Activated CD4-positive, alpha-beta T cell treated with anti-CD3 and anti-CD28 coated beads, Interleukin-10, Interleukin-2, amounts not matched to agents 100 ng/mL and 50 ng/mL, durations not matched to agents 16 hours and 8 hours (primary cell): ENCODE measurements at regions not wholly inside any gene's neighbourhood (a gene's known extent, or its start where the extent isn't known, plus 50 kb on each side); places are given as distances from the start of the nearest gene placed in this dataset.
"Not testable (repeated sequence)": the region's sequence is repeated elsewhere in the genome, so short reads cannot be mapped to it uniquely, and the experiment has no call there.

ENCODE experiments used
- DNase-seq: peaks from one replicate; pipeline ENCODE4 v3.0.0-alpha.2; 2020

DNA sequence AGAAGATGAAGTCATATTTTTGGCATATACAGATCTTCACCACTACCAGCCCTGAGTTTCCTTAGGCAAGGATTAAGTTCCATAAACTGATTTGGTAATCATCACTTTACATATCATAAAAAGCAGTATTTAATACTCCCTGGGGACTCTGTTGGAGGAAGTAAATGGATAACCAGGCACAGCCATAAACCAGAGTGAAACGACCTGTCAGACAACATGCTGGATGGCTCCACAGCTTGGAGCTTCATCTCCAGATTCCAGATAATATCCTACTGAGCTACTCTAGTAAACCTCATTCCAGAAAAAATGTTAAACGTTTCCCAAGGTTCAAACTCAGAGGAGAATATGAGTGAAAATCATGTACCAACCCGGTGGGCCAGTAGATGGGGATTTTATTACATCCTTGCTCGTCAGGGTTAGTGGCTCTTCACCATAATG, 109.2 kb downstream of the BASP1 start:
- DNase-seq = no peak

DNA sequence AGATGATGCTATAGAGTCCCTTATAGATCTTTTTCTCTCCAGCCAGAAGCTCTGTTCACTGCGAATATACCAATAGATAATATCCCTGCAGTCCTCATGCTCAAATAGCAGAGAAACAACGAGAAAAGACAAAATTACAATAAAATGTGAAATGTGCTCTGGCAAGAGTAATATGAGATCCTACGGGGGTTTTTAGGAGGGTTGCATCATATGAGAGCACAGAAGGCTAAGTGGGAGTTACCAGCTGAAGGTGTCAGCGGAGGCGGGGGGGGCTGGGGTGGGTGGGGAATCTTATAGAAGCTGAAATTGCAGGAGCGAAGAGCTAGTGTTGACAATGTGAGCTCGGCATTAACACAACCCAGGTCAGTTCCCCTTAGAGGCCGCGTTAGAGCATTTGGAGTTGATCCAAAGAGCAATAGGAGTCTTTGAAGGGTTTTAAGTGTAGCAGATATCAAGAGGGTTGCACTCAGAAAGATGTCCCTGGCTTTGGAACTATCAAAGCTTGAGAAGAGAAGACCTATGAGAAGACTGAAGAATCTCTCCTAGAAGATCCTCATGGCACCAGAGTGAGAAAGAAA, 109.7 kb downstream of the BASP1 start:
- DNase-seq = no peak

DNA sequence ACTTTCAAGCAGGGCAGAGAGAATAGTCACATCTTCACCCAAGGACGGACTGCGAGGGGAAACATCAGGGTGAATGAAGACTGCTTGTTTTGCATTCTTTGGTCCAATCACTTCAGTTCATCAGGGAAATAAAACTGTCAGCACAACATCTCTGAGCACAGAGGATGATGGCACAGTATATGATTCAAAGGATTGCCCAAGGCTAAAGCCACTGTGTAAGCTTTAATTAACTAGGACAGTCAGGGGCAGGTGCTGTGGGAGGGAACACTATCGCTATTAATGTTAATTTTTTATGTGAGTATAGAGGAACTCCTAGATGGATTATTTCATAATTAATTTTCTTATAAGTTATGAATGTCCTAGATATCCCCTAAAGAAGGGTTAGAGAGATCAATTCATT, 112.1 kb downstream of the BASP1 start:
- DNase-seq = no peak

DNA sequence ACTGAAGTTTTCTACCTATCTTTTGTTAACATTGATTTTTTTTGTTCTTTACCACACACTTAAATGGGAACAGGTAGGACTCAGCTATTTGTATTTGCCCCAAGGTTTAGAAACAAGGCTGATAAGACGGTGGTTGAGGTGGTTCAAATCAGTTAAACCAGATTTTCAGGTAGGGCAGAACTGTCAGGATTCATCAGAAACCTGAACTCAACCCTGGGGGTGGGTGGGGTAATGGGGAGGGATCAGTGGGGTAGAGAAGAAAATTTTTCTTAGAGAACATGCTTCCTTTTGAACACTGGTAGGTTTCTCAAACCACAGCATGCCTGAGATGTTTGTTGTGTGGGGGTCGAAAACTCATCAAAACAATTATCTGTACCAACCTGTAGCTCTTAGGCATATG, 113.0 kb downstream of the BASP1 start:
- DNase-seq = no peak

DNA sequence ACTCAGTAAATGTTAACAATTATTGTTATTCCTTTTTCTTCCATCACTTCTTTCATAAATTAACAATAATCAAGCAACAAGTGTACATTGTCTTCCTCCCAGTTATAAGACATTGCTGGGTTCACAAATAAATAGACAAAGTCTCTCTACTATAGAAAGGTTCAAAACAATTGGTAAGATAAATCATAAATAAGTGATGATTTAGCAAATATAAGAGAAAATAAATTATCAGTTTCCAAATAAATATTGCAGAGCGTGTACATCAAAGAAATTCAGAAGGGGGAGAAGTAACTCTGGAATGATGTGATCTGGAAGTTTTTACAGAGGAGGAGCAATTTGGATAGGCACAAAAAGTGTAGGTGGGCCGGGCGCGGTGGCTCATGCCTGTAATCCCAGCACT, 114.2 kb downstream of the BASP1 start:
- no peak for DNase-seq

DNA sequence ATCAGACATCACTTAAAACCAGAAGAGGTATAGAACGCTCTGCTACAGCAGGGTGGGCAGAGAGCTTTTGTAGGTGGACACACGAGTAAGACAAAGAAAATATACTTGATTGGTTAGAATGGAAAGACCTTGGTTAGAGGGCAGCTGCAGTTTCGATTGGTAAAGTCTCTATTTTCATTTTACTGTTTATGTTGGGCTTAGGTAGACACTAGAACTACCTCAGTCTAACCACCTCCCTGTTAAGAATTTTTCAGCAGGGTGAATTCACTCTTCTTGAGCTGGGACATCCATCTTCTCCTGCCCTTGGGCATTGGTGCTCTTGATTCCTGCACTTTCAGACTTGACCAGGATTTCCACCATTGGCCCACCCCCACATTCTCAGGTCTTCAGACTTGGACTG, 116.3 kb downstream of the BASP1 start:
- no peak for DNase-seq

DNA sequence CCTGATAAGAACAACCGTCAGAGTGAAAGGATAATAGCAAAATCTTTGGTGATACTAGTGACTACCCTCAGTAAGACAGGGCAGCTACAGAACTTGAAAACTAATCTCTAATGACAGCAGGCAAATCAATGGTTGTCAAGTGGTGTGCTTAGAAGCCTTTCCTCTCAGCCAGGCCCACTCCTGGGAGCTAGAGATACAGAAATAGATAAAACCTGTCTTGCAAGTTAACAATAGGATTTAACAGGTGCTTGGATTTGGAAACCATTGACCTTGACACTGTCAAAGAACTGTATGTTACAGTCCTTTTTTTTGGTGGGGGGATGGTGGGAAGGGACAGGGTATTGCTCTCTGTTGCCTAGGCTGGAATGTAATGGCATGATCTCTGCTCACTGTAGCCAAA, 118.6 kb downstream of the BASP1 start:
- no peak for DNase-seq

DNA sequence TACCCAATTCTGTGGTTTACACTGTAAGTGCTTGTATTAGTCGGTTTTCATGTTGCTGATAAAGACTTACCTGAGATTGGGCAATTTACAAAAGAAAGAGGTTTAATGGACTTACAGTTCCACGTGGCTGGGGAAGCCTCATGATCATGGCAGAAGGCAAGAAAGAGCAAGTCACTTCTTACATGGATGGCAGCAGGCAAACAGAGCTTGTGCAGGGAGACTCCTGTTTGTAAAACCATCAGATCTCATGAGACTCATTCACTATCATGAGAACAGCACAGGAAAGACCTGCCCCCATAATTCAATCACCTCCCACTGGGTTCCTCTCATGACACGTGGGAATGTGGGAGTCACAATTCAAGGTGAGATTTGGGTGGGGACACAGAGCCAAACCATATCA, 119.3 kb downstream of the BASP1 start:
- DNase-seq = not testable (repeated sequence)

DNA sequence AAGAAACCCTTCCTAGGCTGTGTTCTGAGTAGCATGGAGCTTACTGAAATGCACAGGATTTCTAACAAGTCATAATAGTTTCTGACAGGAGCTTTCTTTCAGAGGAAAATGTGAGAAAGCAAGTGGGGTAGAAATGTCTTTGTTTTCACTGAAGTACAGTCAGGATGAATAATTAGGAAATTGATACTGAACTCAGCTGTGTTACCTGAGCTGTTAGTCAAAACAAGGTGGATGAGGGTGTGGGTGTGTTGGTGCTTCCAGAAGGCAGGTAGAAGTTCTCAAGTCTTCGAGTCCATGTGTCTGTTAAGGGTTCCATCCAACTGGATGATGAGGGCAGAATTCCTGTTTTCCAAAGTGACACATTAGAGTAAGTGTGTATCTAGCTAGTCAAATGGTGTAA, 122.4 kb downstream of the BASP1 start:
- DNase-seq = no peak

DNA sequence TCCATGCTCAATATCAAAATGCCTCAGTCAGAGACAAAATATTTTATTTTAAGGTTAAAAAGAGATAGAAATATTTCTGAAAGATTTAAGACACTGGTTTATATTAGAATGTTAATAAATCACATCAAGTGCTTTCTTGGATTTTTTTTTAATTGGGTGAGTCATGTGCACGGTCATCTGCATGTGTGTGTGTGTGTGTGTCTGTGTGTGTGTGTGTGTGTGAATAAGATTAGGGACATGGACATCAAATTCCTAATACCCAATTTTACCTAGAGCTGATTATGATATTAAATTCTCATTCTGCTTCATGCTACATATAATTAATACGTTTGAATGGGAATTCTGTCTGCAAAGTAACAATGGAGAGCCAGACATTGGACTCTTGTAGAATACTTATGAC, 122.9 kb downstream of the BASP1 start:
- no peak for DNase-seq

DNA sequence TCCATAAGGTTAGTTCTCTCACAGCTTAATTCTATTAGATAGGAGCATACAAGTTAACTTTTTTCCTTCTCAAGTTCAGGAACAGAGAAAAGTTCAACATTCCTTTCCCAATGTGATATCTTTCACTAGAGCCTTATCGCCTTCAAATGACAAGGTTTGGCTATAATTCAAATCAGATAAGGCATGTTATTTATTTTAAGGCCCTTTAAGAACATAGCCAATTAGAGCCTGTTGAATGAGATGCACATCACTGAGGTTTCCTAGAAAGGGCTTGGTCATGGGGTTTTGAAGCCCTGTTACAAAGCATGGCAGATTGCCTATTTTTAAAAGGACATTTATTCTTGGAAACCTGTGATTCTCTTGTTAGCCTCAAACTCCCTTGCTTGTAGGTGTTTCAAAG, 123.4 kb downstream of the BASP1 start:
- DNase-seq = no peak

DNA sequence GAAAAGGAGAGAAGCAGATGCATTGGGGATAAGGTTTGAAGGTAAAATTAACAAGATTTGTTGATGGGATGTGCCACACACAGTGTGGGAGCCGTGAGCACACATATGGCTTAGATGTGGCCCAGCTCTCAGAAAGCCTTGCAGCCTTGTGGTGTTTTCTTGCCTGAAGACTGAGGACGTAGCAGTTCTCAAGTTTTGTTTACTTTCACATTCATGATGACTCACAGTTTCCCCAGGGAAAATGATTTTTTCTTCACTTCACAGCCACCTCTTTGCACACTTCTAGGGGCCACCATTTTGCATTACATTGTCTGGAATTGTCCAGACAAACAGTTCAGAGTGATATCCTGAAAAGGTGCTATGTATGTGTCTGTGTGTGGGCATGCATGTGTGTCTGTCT, 126.2 kb downstream of the BASP1 start:
- peak; percentile 0 for DNase-seq

DNA sequence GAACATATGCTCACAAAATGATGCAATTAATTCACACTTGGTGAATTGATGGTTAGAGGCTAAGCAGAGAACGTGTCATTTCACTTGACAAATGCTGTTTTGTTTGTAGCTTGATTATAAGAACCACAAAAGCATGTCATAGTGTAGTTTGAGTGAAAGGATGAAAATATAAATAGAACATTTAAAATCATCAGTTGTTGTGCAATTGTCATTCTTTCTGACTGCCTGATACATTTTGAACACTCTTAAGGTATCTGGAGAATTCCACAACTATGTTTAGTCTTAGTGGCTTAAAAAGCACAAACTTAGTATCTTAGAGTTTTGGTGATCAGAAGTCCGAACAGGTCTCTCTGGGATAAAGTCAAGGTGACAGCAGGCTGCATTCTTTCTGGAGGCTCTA, 129.4 kb downstream of the BASP1 start:
- no peak for DNase-seq

DNA sequence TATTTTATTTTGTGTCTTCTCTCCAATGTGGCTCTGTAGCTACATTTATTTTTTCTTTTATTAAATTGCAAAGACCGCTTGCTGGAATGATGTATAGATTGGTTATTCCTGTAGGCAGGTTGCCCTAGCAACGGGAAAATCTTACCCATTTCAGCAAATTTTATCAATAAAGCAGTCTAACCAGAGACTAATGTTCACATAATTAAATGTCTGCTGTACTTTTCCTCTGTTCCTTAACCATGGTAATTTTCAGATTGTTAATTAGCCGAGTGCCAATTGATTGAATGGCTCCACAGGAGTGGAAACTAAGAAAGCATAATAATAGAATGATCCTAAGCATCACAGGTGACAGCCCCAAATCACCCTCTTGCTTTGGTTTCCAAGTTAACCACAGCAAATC, 134.8 kb downstream of the BASP1 start:
- no peak for DNase-seq

DNA sequence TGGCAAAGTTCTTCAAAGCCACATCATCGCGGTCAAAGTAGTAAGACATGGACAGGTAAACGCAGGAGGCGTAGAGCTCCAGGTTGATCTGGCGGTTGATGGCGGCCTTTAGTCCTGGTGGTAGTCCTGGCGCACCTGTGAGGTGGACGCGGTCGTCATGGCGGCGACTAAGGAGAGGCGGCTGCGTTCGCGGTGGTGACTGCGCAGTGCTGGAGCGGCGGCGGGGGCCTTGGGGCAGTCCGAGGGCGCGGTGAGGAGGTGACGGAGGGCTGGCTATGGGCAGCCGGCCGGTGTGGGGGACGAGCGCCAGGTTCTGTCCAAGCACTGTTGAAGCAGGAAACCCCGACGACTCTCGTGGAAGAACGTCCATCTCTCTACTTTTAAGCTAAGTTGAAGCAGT, 136.8 kb downstream of the BASP1 start:
- DNase-seq = no peak

DNA sequence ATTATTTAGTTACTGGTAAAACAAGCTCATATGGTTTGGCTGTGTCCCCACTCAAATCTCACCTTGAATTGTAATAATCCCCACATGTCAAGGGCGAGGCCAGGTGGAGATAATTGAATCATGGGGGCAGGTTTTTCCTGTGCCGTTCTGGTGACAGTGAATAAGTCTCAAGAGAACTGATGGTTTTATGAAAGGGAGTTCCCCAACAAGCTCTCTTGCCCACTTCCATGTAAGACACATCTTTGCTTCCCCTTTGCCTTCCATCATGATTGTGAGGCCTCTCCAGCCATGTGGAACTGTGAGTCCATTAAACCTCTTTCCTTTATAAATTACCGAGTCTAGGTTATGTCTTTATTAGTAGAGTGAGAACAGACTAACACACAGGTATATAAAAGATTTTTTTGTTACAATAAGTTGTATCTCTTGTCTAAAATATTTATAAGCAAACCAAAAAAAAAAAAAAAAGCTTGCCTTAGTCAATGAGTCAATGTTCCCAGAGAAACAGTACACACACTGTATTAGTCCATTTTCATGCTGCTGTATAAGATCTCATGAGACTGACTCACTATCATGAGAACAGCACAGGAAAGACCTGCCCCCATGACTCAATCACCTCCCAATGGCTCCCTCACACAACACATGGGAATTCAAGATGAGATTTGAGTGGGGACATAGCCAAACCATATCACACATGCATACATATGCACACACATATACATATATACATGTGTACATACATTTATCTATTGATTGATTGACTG, 138.3 kb downstream of the BASP1 start:
- no peak for DNase-seq

DNA sequence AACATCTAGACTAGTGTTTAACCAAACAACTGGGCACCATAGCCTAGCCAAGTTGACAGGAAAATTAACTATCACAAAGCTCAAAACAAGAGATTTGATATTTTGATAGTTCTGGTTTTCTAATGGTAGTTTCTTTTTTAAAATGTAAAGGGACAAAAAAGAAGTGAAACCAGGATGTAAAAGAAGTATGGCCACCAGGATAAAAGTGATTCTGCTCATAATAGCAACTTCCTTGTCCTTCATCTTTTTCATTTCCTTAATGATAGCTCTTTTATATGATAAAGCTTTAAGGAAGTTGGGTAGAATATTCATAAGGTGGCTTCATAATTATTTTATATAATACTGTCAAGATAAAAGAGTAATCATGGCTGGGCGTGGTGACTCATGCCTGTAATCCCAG, 139.1 kb downstream of the BASP1 start:
- DNase-seq = no peak

DNA sequence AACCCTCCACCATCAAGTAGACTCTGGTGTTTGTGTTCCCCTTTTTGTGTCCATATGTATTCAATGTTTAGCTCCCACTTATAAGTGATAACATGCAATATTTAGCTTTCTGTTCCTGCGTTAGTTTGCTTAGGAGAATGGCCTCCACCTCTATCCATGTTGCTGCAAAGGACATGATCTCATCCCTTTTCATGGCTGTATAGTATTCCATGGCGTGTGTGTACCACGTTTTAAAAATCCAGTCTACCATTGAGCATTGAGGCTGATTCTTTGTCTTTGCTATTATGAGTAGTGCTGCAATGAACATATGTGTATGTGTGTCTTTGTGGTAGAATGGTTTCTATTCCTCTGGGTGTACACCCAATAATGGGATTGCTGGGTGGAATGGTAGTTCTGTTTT, 140.1 kb downstream of the BASP1 start:
- no peak for DNase-seq

DNA sequence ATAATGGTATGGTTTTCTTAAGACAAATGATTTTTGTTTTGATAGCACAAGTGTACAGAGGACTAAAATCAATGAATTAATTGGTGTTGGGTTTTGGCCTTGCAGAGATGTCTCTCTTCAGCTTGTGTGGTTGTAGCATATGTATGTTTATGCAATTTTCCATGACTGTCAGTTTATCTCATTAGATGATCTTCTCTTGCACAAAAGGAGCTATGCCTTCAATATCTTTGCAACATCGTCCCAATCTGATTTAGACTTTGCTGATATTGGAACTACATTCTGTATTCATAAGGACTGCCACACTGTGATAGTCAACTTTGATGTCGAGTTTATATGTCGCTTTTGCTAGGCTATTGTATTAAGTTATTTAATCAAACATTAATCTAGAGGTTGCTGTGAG, 140.0 kb upstream of the TAF11L2 start:
- no peak for DNase-seq

DNA sequence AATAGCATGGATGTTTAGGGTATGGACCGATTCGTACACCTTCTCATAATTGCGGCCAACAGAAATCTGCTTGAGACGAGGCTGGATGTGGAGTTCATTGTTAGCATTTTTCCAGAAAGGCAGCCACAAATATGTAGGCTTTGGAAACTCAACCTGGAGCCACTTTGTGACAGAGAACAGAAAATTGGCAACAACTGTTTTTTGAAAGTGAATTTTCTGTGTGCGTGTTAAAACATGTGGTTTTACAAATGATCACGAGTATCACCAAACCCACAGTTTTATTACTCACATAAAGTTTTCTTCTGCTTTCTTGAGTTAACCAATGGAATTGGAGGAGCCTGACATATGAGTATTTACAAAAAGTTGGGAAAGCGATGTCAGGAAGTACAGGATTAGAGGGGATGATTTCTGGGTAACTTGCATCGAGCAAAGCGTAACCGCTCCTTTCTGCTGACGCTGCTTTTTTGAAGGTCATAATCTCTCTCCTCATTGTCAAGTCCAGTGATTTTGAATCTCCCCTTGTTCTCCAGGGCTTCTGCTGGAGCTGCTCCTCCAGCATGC, 138.5 kb upstream of the TAF11L2 start:
- DNase-seq = no peak

DNA sequence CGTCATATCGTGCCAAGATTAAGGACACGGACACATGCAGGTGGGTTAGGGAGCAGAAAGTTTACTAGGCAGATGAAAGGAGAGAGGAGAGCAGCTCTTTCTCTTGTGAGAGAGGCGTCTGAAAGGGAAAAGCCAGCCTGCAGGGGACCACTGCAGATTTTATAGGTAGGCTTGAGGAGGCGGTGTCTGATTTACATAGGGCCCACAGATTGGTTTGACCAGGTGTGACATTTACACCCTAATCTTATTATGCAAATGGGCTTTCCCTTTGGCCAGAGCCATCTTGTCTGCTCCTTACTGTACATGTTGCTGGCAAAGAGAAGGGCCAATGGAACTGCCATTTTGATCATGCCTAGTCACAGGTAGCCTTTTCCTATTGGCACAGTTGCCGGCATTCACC, 137.2 kb upstream of the TAF11L2 start:
- no peak for DNase-seq

DNA sequence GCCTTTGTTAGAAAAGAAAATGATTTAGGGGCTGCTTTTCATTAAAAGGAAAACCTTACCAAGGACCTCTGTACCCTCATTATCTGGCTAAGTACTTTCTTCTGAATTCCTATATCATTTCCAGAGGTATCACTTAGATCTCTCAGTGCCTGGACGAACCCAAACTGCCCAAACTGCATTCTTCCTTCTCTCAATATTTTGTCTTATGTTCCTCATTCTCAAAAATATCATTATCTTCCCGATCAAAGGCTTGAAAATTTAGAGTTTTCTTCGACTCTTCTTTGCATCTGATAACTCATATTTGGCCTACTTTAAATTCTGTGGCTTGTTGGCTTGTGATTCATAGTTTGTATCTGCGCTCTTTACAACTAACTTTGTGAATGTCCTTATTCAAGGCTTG, 136.7 kb upstream of the TAF11L2 start:
- DNase-seq = no peak

DNA sequence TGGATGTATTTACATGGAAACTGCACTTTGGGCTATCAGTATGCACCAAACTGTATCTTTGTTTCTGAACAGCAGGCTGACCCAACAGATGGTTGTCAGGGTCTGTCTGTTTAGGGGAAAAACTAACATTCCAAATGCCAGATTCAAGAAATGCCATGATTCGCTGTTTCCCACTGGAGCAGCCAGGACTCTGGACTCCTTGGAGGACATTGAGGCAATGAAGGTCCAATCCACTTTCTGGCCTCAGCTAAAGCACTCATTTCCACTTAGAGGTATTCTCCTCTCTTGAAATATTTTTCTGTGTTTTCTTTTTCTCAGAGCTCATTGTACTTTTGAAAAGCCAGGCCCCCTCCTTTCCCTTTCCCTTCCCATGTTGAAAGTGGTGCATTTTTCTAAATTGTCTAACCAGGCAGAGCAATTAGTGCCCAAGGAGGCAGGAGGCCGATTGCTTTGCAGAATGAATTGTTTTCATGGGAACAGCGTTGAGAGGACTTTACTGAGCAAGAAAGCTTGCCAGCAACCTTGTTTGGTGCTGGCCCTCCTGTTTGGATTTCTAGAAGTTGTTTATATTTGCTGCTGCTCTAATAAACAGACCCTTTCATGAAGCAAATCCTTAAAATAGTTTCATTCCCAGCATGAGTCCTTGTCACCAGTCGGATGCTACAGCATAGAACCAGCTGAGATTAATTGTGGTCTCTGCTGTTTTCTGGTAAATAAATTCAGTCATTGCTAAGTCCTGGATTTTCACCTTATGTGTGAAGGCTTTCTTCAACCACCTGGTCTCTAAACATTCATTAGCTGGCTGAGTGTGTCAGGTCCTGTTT, 132.8 kb upstream of the TAF11L2 start:
- no peak for DNase-seq

DNA sequence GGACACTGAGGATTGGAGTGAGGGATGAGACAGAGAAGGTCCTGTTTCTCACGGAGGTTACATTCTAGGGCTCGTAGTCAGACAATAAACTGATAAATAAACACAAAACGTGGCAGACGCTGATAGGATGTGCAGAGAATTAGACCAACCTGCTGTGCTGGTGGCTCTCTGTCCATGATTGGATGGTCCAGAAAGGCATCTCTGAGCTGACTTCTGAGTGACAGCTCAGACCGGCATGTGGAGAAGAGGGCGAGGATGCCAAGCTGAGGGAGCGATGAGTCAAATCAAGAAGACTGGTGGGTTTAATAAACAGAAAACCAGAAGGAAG, 132.3 kb upstream of the TAF11L2 start:
- DNase-seq = no peak
